ENCODE measurements at regions not wholly inside any gene's neighbourhood (a gene's known extent, or its start where the extent isn't known, plus 50 kb on each side); places are given as distances from the start of the nearest gene placed in this dataset.

DNA sequence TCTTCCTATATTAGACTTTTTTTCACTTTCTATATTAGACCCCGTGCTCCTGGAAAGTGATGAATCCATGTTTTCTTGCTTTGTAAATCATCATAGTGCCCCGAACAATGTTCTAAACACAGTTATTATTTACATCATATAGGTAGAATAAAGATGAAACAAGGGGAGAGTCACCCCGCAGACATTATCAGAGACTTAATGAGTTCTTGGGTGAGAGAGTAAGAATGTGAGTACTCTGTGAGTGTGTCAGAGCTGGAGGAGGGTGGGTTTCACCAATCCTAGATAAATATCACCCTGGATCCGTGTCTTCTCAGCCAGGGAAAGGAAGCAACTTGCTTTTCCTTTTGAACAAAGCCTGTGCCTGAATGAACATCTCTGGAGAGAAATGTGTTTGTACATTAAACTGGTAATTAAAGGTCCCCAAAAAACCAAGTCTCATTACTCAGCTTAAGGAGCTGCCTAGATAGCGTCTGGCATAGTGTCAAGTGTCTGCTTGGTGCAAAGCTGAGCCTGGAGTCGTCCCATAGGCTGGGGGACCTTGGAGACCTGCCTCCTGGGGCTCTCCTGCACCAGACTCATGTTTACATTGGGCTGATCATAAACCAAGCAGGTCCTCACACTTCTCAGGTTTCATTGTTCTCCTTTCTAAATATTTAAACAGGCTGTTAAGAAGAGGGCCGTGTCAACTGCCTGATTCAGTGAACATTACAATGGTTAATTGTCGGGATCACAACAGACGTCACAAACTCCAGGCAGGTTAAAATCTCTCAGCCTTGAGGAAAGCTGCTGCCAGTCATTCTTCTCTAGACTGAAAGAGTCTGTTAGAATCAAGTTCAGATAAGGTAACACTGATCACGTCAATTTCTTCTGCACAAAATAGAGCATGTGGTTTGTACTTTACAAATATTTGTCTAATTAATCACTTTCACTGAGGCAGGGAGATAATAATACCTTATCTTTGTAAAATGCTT lies 179.7 kb upstream of the MYLIP start:
- TF ChIP-seq POLR2AphosphoS5 (IDR thresholded peaks at IDR 0.05; ENCODE audit: low read depth) (no peak), GABPA (IDR thresholded peaks at IDR 0.05; ENCODE audit: low read depth) (no peak), CTCF (IDR thresholded peaks at IDR 0.05; ENCODE audit: insufficient read depth, low read length) (no peak), SPI1 (IDR thresholded peaks at IDR 0.05; ENCODE audit: borderline replicate concordance, low read depth) (no peak)
- TF ChIP-seq, protein P1, sequence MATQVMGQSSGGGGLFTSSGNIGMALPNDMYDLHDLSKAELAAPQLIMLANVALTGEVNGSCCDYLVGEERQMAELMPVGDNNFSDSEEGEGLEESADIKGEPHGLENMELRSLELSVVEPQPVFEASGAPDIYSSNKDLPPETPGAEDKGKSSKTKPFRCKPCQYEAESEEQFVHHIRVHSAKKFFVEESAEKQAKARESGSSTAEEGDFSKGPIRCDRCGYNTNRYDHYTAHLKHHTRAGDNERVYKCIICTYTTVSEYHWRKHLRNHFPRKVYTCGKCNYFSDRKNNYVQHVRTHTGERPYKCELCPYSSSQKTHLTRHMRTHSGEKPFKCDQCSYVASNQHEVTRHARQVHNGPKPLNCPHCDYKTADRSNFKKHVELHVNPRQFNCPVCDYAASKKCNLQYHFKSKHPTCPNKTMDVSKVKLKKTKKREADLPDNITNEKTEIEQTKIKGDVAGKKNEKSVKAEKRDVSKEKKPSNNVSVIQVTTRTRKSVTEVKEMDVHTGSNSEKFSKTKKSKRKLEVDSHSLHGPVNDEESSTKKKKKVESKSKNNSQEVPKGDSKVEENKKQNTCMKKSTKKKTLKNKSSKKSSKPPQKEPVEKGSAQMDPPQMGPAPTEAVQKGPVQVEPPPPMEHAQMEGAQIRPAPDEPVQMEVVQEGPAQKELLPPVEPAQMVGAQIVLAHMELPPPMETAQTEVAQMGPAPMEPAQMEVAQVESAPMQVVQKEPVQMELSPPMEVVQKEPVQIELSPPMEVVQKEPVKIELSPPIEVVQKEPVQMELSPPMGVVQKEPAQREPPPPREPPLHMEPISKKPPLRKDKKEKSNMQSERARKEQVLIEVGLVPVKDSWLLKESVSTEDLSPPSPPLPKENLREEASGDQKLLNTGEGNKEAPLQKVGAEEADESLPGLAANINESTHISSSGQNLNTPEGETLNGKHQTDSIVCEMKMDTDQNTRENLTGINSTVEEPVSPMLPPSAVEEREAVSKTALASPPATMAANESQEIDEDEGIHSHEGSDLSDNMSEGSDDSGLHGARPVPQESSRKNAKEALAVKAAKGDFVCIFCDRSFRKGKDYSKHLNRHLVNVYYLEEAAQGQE (IDR thresholded peaks at IDR 0.05; ENCODE audit: insufficient replicate concordance, low read depth) = no peak
- H3K27me3 ChIP-seq (ENCODE audit: insufficient read depth, poor library complexity, severe bottlenecking) = no peaks in the 10 kb centered on the region
- no peak overlapping the region for H3K4me3 ChIP-seq (replicated peaks; ENCODE audit: insufficient read depth, low read length)
- no peak for DNase-seq (ENCODE audit: low read depth in 1 of 2, low spot score in 1 of 2)
- H3K27ac ChIP-seq (replicated peaks) = no peak overlapping the region

DNA sequence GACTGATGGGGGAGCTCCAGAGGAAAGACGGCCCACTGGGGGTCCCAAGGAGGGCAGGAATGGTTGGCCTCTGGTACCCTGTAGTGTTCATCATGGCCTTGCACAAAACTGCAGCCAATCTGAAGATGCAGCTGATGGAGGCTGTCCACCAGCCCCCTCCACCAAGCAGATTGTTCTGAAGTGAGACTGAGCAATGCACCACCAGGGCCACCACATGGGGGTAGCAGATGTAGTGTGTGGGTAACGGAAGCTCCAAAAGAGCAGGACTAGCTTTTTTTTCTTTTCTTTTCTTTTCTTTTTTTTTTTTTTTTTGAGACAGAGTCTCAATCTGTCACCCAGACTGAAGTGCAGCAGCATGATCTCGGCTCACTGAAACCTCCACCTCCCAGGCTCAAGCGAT lies 181.0 kb upstream of the MYLIP start:
- Histone ChIP-seq H3K27me3 (ENCODE audit: insufficient read depth, poor library complexity, severe bottlenecking) (no peaks in the 10 kb centered on the region), H3K27ac (replicated peaks) (no peak overlapping the region), H3K4me3 (replicated peaks; ENCODE audit: insufficient read depth, low read length) (no peak overlapping the region)
- TF ChIP-seq CTCF (IDR thresholded peaks at IDR 0.05; ENCODE audit: insufficient read depth, low read length) (no peak), SPI1 (IDR thresholded peaks at IDR 0.05; ENCODE audit: borderline replicate concordance, low read depth) (no peak), GABPA (IDR thresholded peaks at IDR 0.05; ENCODE audit: low read depth) (no peak), POLR2AphosphoS5 (IDR thresholded peaks at IDR 0.05; ENCODE audit: low read depth) (no peak)
- TF ChIP-seq, protein P1 (IDR thresholded peaks at IDR 0.05; ENCODE audit: insufficient replicate concordance, low read depth) = no peak
- no peak for DNase-seq (ENCODE audit: low read depth in 1 of 2, low spot score in 1 of 2)

DNA sequence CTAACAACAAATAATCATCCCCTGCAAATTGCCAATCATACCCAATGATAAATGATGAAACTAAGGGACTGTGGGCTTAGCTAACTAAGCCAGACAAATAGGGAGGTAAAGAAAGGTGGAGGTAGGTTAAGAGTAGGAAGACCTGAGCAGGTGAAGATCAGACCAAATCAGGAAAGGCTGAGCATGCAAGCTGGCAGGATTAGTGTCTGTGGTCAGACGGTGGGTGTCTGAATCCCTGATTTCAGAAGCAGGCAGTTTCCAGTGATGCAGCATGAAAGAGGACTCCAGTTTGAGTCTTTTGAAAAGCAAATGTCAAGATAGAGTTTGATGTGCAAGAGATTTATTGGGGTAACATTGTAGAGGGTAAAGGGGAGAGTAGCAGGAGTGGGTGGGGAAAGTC lies 181.4 kb upstream of the MYLIP start:
- TF ChIP-seq CTCF (IDR thresholded peaks at IDR 0.05; ENCODE audit: insufficient read depth, low read length) (no peak), POLR2AphosphoS5 (IDR thresholded peaks at IDR 0.05; ENCODE audit: low read depth) (no peak), SPI1 (IDR thresholded peaks at IDR 0.05; ENCODE audit: borderline replicate concordance, low read depth) (no peak), GABPA (IDR thresholded peaks at IDR 0.05; ENCODE audit: low read depth) (no peak)
- TF ChIP-seq, protein P1 (IDR thresholded peaks at IDR 0.05; ENCODE audit: insufficient replicate concordance, low read depth) = no peak
- no peak overlapping the region for H3K4me3 ChIP-seq (replicated peaks; ENCODE audit: insufficient read depth, low read length)
- no peaks in the 10 kb centered on the region for H3K27me3 ChIP-seq (ENCODE audit: insufficient read depth, poor library complexity, severe bottlenecking)
- H3K27ac ChIP-seq (replicated peaks) = no peak overlapping the region
- DNase-seq (ENCODE audit: low read depth in 1 of 2, low spot score in 1 of 2) = no peak

All from HL-60 (cell line).